HG03159 (cell line): ENCODE measurements at regions not wholly inside any gene's neighbourhood (a gene's known extent, or its start where the extent isn't known, plus 50 kb on each side); places are given as distances from the start of the nearest gene placed in this dataset.
"Not testable (repeated sequence)": the region's sequence is repeated elsewhere in the genome, so short reads cannot be mapped to it uniquely, and the experiment has no call there.

Experiments used
- ATAC-seq: cut with Tn5 transposase; IDR thresholded peaks from one replicate; pipeline ENCODE4 v1.9.1; 2021; ENCODE audit warnings: mild to moderate bottlenecking, moderate library complexity; ENCODE audit not compliant: unreplicated experiment

- no peak for ATAC-seq
These were observed 126.6 kb downstream of the DISP1 start for GRCh38 chr1:222941425-222941824.

GRCh38 chr1:222946436-222946835, 131.6 kb downstream of the DISP1 start:
- no peak for ATAC-seq

- no peak for ATAC-seq
These were observed 133.2 kb downstream of the DISP1 start for GRCh38 chr1:222948079-222948478.

- no peak for ATAC-seq
These were observed 136.1 kb downstream of the DISP1 start for GRCh38 chr1:222950892-222951291.

GRCh38 chr1:222953585-222953984, 138.7 kb downstream of the DISP1 start:
- ATAC-seq, result no peak

GRCh38 chr1:222955964-222956363, 141.1 kb downstream of the DISP1 start:
- no peak for ATAC-seq

GRCh38 chr1:222956601-222957000, 141.8 kb downstream of the DISP1 start:
- ATAC-seq, result no peak

- no peak for ATAC-seq
These were observed 152.8 kb downstream of the DISP1 start for GRCh38 chr1:222967466-222968240.

- ATAC-seq, result no peak
These were observed 155.2 kb downstream of the DISP1 start for GRCh38 chr1:222970040-222970439.

GRCh38 chr1:222970711-222971110, 155.9 kb downstream of the DISP1 start:
- no peak for ATAC-seq

GRCh38 chr1:222971146-222971545, 156.3 kb downstream of the DISP1 start:
- no peak for ATAC-seq

- no peak for ATAC-seq
These were observed 158.7 kb downstream of the DISP1 start for GRCh38 chr1:222973561-222973960.

GRCh38 chr1:222974496-222974895, 159.7 kb downstream of the DISP1 start:
- no peak for ATAC-seq

GRCh38 chr1:222975472-222976122, 160.8 kb downstream of the DISP1 start:
- no peak for ATAC-seq

- no peak for ATAC-seq
These were observed 161.6 kb downstream of the DISP1 start for GRCh38 chr1:222976453-222976852.

GRCh38 chr1:222977294-222977693, 162.5 kb downstream of the DISP1 start:
- not testable (repeated sequence) for ATAC-seq

- no peak for ATAC-seq
These were observed 163.5 kb downstream of the TLR5 start for GRCh38 chr1:222979561-222979960.

- ATAC-seq, result no peak
These were observed 155.4 kb downstream of the TLR5 start for GRCh38 chr1:222987674-222988076.

- ATAC-seq, result no peak
These were observed 153.6 kb downstream of the TLR5 start for GRCh38 chr1:222989443-222989842.

GRCh38 chr1:222991177-222991576, 151.9 kb downstream of the TLR5 start:
- ATAC-seq, result no peak

- ATAC-seq, result no peak
These were observed 151.1 kb downstream of the TLR5 start for GRCh38 chr1:222991908-222992307.

GRCh38 chr1:222994511-222995235, 148.4 kb downstream of the TLR5 start:
- ATAC-seq, result no peak
